ENCODE measurements at regions not wholly inside any gene's neighbourhood (a gene's known extent, or its start where the extent isn't known, plus 50 kb on each side); places are given as distances from the start of the nearest gene placed in this dataset.

GRCh38 chr6:21823371-21823770 is 229.8 kb downstream of the SOX4 start:
- TF ChIP-seq, protein P1, sequence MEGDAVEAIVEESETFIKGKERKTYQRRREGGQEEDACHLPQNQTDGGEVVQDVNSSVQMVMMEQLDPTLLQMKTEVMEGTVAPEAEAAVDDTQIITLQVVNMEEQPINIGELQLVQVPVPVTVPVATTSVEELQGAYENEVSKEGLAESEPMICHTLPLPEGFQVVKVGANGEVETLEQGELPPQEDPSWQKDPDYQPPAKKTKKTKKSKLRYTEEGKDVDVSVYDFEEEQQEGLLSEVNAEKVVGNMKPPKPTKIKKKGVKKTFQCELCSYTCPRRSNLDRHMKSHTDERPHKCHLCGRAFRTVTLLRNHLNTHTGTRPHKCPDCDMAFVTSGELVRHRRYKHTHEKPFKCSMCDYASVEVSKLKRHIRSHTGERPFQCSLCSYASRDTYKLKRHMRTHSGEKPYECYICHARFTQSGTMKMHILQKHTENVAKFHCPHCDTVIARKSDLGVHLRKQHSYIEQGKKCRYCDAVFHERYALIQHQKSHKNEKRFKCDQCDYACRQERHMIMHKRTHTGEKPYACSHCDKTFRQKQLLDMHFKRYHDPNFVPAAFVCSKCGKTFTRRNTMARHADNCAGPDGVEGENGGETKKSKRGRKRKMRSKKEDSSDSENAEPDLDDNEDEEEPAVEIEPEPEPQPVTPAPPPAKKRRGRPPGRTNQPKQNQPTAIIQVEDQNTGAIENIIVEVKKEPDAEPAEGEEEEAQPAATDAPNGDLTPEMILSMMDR (IDR thresholded peaks at IDR 0.05): no peak
- TF ChIP-seq POLR2A (IDR thresholded peaks at IDR 0.05): no peak

Measured in adrenal gland (tissue), 5 donors.